Heart left ventricle (tissue), 13 donors: ENCODE measurements at regions not wholly inside any gene's neighbourhood (a gene's known extent, or its start where the extent isn't known, plus 50 kb on each side); places are given as distances from the start of the nearest gene placed in this dataset.

Source experiments
- POLR2A ChIP-seq, 2 donors: fragments of 450-650 bp; IDR thresholded peaks; one replicate each; pipeline ENCODE4 v1.6.1; 2017; ENCODE audit warnings: antibody characterized with exemption in 2 of 2, mild to moderate bottlenecking in 2 of 2, moderate library complexity in 2 of 2
- TF ChIP-seq, protein P1 (sequence below), 12 donors: fragments of 200-600 bp; sonication (generic) in 4 of 12; IDR thresholded peaks; one replicate each; pipeline versions ENCODE4 v1.5.0 to v1.8.0; 2018 to 2022; ENCODE audit warnings: antibody characterized with exemption in 12 of 12, mild to moderate bottlenecking in 5 of 12
- donor health status: ischemic (EF 13 %, LVEDD 7.1; RV severe dilation, severe dysfunction).
- donor health status: DM: no; HTN: yes; CAD: no.
- donor health status: DM: no; HTN: no; CAD: no.
- donor health status: ischemic (EF 25% LVEDD 6.9; RV normal size, moderate dysfunction).
- donor health status: ischemic (EF 25% LVEDD 5.7; RV mildly dilated, moderate dysfunction).
- donor health status: ischemic (EF 35%, LVEDD 5.7; RV mildly dilated, moderate dysfunction).
- donor health status: nonischemic (EF 11% LVEDD 7.7; RV severe dilation, severe dysfunction).
- donor health status: DM: yes; HTN: yes; CAD: no.
- donor health status: PGD.
- donor health status: ischemic (EF 29% LVEDD 5.4; RV normal size, mild dysfunction).
- donor health status: nonischemic (EF 23%, LVEDD 6.1; RV moderate dilation, normal function).

DNA sequence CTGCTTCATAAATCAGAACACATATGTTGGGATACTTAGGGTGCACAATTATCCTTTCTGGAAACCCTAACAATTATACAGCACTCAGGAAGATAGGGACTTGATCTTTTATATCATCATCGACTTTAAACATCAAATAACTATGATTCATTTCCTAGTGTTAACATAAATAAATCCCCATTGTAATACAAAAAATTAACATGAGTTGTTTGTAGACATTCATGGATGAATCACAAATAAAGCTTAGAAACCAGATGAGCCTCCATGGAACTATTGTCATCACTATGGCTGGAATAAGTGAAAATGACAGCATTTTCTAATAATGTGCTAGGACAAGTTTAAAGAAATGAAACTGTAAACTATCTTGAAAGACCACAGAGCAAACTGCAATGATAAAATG lies 821.7 kb downstream of the GATA3 start:
- TF ChIP-seq, protein P1, sequence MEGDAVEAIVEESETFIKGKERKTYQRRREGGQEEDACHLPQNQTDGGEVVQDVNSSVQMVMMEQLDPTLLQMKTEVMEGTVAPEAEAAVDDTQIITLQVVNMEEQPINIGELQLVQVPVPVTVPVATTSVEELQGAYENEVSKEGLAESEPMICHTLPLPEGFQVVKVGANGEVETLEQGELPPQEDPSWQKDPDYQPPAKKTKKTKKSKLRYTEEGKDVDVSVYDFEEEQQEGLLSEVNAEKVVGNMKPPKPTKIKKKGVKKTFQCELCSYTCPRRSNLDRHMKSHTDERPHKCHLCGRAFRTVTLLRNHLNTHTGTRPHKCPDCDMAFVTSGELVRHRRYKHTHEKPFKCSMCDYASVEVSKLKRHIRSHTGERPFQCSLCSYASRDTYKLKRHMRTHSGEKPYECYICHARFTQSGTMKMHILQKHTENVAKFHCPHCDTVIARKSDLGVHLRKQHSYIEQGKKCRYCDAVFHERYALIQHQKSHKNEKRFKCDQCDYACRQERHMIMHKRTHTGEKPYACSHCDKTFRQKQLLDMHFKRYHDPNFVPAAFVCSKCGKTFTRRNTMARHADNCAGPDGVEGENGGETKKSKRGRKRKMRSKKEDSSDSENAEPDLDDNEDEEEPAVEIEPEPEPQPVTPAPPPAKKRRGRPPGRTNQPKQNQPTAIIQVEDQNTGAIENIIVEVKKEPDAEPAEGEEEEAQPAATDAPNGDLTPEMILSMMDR (IDR thresholded peaks at IDR 0.05), result no peak
- no peak for TF ChIP-seq POLR2A (IDR thresholded peaks at IDR 0.05)
